Retinal pigment epithelial cell (primary cell): ENCODE measurements at regions not wholly inside any gene's neighbourhood (a gene's known extent, or its start where the extent isn't known, plus 50 kb on each side); places are given as distances from the start of the nearest gene placed in this dataset.
"Not testable (repeated sequence)": the region's sequence is repeated elsewhere in the genome, so short reads cannot be mapped to it uniquely, and the experiment has no call there.

Experiments
- DNase-seq: peaks from one replicate; pipeline ENCODE4 v3.0.0-alpha.2; 2010; ENCODE audit warnings: low read depth
- H3K4me3 ChIP-seq: 2 replicates; pipeline ENCODE4 v1.5.1; 2011; ENCODE audit warnings: mild to moderate bottlenecking, low read length, control low read depth, moderate library complexity
- TF ChIP-seq, protein P1 (sequence below): conservative IDR thresholded peaks from 2 replicates; pipeline ENCODE4 v1.5.1; 2011; ENCODE audit warnings: low read depth, low read length, control low read depth, inconsistent platforms

GRCh38 chr10:56181607-56182006 lies 179.5 kb downstream of the ZWINT start:
- TF ChIP-seq, protein P1, sequence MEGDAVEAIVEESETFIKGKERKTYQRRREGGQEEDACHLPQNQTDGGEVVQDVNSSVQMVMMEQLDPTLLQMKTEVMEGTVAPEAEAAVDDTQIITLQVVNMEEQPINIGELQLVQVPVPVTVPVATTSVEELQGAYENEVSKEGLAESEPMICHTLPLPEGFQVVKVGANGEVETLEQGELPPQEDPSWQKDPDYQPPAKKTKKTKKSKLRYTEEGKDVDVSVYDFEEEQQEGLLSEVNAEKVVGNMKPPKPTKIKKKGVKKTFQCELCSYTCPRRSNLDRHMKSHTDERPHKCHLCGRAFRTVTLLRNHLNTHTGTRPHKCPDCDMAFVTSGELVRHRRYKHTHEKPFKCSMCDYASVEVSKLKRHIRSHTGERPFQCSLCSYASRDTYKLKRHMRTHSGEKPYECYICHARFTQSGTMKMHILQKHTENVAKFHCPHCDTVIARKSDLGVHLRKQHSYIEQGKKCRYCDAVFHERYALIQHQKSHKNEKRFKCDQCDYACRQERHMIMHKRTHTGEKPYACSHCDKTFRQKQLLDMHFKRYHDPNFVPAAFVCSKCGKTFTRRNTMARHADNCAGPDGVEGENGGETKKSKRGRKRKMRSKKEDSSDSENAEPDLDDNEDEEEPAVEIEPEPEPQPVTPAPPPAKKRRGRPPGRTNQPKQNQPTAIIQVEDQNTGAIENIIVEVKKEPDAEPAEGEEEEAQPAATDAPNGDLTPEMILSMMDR = no peak
- no peak overlapping the region for H3K4me3 ChIP-seq
- no peak for DNase-seq

- DNase-seq = peak; percentile 58
- TF ChIP-seq, protein P1 = no peak
Observed at GRCh38 chr10:56178210-56178609, 182.8 kb downstream of the ZWINT start.

GRCh38 chr10:56155091-56155513 lies 206.0 kb downstream of the ZWINT start:
- not testable (repeated sequence) for H3K4me3 ChIP-seq, DNase-seq

More at GRCh38 chr10:56178210-56178609, 182.8 kb downstream of the ZWINT start:
- H3K4me3 ChIP-seq = no peak overlapping the region

GRCh38 chr10:56146806-56147205 lies 214.3 kb downstream of the ZWINT start:
- no peak for DNase-seq
- H3K4me3 ChIP-seq = no peak overlapping the region
- TF ChIP-seq, protein P1 = no peak

GRCh38 chr10:56142092-56142728 lies 218.8 kb downstream of the ZWINT start:
- TF ChIP-seq, protein P1 = no peak
- DNase-seq = no peak
- H3K4me3 ChIP-seq = no peak overlapping the region

GRCh38 chr10:56139405-56139804 lies 221.7 kb downstream of the ZWINT start:
- TF ChIP-seq, protein P1 = no peak
- H3K4me3 ChIP-seq = no peak overlapping the region
- DNase-seq = no peak

GRCh38 chr10:56135828-56136227 lies 225.2 kb downstream of the ZWINT start:
- no peak for DNase-seq
- no peak overlapping the region for H3K4me3 ChIP-seq
- TF ChIP-seq, protein P1 = no peak
